GM20000 (cell line): ENCODE measurements at regions not wholly inside any gene's neighbourhood (a gene's known extent, or its start where the extent isn't known, plus 50 kb on each side); places are given as distances from the start of the nearest gene placed in this dataset.

ENCODE experiments used
- DNase-seq: peaks from one replicate; pipeline ENCODE4 v3.0.0; 2012; ENCODE audit warnings: low spot score
- CTCF ChIP-seq: IDR thresholded peaks from 2 replicates; pipeline ENCODE4 v1.5.1; 2012; ENCODE audit warnings: mild to moderate bottlenecking, control low read depth; ENCODE audit errors: extremely low read depth, missing control alignments

GRCh38 chr15:94083467-94084052 is 147.8 kb upstream of the MCTP2 start:
- no peak for TF ChIP-seq CTCF
- no peak for DNase-seq

GRCh38 chr15:94081829-94082228 is 149.5 kb upstream of the MCTP2 start:
- TF ChIP-seq CTCF = no peak
- DNase-seq = no peak

GRCh38 chr15:94080989-94081605 is 150.3 kb upstream of the MCTP2 start:
- TF ChIP-seq CTCF = no peak
- DNase-seq = no peak

DNA sequence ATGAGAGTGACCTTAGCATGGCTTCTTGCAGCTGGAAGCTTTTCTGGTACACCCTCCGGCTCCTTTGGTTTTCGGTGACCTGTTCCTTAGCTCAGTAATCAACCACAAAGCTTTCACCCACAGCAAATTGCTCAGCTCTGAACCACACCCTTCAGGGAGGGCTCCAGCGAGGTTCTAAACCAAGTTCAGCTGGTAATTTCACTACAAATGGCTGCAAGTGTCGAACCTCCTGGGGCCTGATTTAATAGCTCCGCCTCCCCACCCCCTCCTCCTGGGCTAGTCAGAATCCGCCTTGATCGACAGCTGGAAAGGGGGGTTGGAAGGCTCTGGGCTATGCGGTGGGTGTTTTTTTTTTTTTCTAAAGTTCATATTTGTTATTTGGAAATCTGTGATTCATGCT is 150.9 kb upstream of the MCTP2 start:
- DNase-seq = no peak
- TF ChIP-seq CTCF = no peak

DNA sequence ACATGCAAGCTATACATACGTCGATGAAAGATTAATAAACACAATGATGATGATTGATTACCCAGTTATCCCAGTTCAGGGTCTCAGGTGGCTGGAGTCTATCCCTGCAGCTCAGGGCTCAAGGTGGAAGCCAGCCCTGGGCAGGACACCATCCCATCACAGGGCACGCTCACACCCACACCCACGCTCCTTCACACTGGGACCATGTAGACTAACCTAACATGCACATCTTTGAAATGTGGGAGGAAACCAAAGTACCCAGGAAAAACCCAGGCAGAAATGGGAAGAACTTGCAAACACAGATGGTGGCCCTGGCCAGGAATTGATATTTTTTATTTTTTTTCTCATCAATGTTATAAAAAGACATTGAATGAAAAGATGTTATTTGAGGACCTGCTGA is 151.4 kb upstream of the MCTP2 start:
- no peak for TF ChIP-seq CTCF

GRCh38 chr15:94079459-94079858 is 151.9 kb upstream of the MCTP2 start:
- TF ChIP-seq CTCF = no peak
- no peak for DNase-seq

More for the DNA sequence above, 151.4 kb upstream of the MCTP2 start:
- DNase-seq = no peak

GRCh38 chr15:94077938-94078337 is 153.4 kb upstream of the MCTP2 start:
- no peak for DNase-seq
- TF ChIP-seq CTCF = no peak
